Caco-2 (cell line): ENCODE measurements at regions not wholly inside any gene's neighbourhood (a gene's known extent, or its start where the extent isn't known, plus 50 kb on each side); places are given as distances from the start of the nearest gene placed in this dataset.

Source experiments
- BruUV-seq: library from RNA; stranded (reverse); fragments of 400-500 nt; replicated peaks from 2 replicates; lab custom pipeline; 2021; lab: Mats Ljungman, UMichigan
- CTCF ChIA-PET: fragments of 300-600 bp; sonication (Branson Sonifier 250); formaldehyde crosslinking; loops from one replicate; lab custom pipeline; 2022; ENCODE audit warnings: antibody characterized with exemption; lab: Charles Lee
- POLR2A ChIA-PET: fragments of 300-600 bp; sonication (Branson Sonifier 250); formaldehyde crosslinking; loops from one replicate; lab custom pipeline; 2022; ENCODE audit warnings: antibody characterized with exemption; lab: Charles Lee
- DNase-seq, 2 experiments: peaks; one replicate each; pipeline versions ENCODE4 v3.0.0 to v3.0.0-alpha.2; 2020 to 2022
- H3K27me3 ChIP-seq: replicated peaks from 2 replicates; pipeline ENCODE4 v1.6.0; 2011; ENCODE audit warnings: low read length; ENCODE audit not compliant: control insufficient read depth, insufficient read depth
- H3K36me3 ChIP-seq: 2 replicates; pipeline ENCODE4 v1.5.1; 2011; ENCODE audit warnings: low read length; ENCODE audit not compliant: control insufficient read depth, insufficient read depth
- H3K4me1 ChIP-seq: fragments of 250-450 bp; sonication (Bioruptor Pico); 2 replicates; pipeline ENCODE4 v1.5.1; 2020; ENCODE audit warnings: mild to moderate bottlenecking
- H3K4me3 ChIP-seq: 2 replicates; pipeline ENCODE4 v1.5.1; 2011; ENCODE audit warnings: low read depth, mild to moderate bottlenecking, control low read depth, low read length
- H3K9me3 ChIP-seq: fragments of 250-450 bp; sonication (Bioruptor Pico); 2 replicates; pipeline ENCODE4 v1.5.1; 2020; ENCODE audit warnings: mild to moderate bottlenecking, moderate library complexity
- H3K27ac Mint-ChIP-seq: one replicate; pipeline ENCODE4 v1.8.0; 2022; ENCODE audit warnings: mixed read lengths; ENCODE audit not compliant: unreplicated experiment
- H3K27me3 Mint-ChIP-seq: one replicate; pipeline ENCODE4 v1.8.0; 2022; ENCODE audit warnings: mixed read lengths; ENCODE audit not compliant: insufficient read depth, unreplicated experiment
- H3K36me3 Mint-ChIP-seq: one replicate; pipeline ENCODE4 v1.8.0; 2022; ENCODE audit warnings: mild to moderate bottlenecking, mixed read lengths; ENCODE audit not compliant: insufficient read depth, unreplicated experiment
- H3K4me1 Mint-ChIP-seq: one replicate; pipeline ENCODE4 v1.8.0; 2022; ENCODE audit warnings: low read depth, mixed read lengths; ENCODE audit not compliant: unreplicated experiment
- H3K4me3 Mint-ChIP-seq: one replicate; pipeline ENCODE4 v1.8.0; 2022; ENCODE audit warnings: mild to moderate bottlenecking, moderate library complexity, mixed read lengths; ENCODE audit not compliant: unreplicated experiment
- H3K9me3 Mint-ChIP-seq: one replicate; pipeline ENCODE4 v1.8.0; 2022; ENCODE audit warnings: mixed read lengths; ENCODE audit not compliant: unreplicated experiment
- intact Hi-C: fragments of 100-400 bp; cut with micrococcal nuclease; formaldehyde crosslinking; loops from one replicate; pipeline ENCODE4 v1.10.0; 2022; ENCODE audit not compliant: unreplicated experiment
- TF ChIP-seq, protein P1 (sequence below), 2 experiments: fragments of 200-600 bp in 1 of 2; IDR thresholded peaks; 1 replicate in 1 of 2; 2 replicates in 1 of 2; pipeline versions ENCODE4 v1.5.1 to v1.8.0; 2011 to 2022; ENCODE audit warnings: antibody characterized with exemption in 1 of 2, control low read depth in 1 of 2, inconsistent platforms in 1 of 2, low read depth in 1 of 2, low read length in 1 of 2, mild to moderate bottlenecking in 1 of 2, moderate library complexity in 1 of 2; ENCODE audit not compliant: insufficient read depth in 1 of 2, severe bottlenecking in 1 of 2, unreplicated experiment in 1 of 2

- Mint-ChIP-seq H3K4me3 (no peak overlapping the region), H3K9me3 (no peaks in the 10 kb centered on the region), H3K27me3 (no peaks in the 10 kb centered on the region), H3K27ac (no peak overlapping the region), H3K36me3 (no peaks in the 10 kb centered on the region), H3K4me1 (peaks cover 6% of the 10 kb centered on the region)
- intact Hi-C loops, result no loop called here
- Histone ChIP-seq H3K4me3 (no peak overlapping the region), H3K27me3 (no peaks in the 10 kb centered on the region; the same call in 1 of the 2 replicates), H3K36me3 (no peaks in the 10 kb centered on the region), H3K4me1 (no peaks in the 10 kb centered on the region), H3K9me3 (no peaks in the 10 kb centered on the region)
- no peak for DNase-seq
- CTCF ChIA-PET, result no interaction called here
- POLR2A ChIA-PET, result no interaction called here
- no TSS peak for BruUV-seq
- TF ChIP-seq, protein P1, sequence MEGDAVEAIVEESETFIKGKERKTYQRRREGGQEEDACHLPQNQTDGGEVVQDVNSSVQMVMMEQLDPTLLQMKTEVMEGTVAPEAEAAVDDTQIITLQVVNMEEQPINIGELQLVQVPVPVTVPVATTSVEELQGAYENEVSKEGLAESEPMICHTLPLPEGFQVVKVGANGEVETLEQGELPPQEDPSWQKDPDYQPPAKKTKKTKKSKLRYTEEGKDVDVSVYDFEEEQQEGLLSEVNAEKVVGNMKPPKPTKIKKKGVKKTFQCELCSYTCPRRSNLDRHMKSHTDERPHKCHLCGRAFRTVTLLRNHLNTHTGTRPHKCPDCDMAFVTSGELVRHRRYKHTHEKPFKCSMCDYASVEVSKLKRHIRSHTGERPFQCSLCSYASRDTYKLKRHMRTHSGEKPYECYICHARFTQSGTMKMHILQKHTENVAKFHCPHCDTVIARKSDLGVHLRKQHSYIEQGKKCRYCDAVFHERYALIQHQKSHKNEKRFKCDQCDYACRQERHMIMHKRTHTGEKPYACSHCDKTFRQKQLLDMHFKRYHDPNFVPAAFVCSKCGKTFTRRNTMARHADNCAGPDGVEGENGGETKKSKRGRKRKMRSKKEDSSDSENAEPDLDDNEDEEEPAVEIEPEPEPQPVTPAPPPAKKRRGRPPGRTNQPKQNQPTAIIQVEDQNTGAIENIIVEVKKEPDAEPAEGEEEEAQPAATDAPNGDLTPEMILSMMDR (IDR thresholded peaks at IDR 0.05; ENCODE audit: insufficient read depth in 1 of 2, low read depth in 1 of 2, low read length in 1 of 2, severe bottlenecking in 1 of 2, unreplicated experiment in 1 of 2), result no peak
Observed at GRCh38 chr2:12314127-12314760, 402.5 kb upstream of the TRIB2 start.

- no peaks in the 10 kb centered on the region for H3K4me1 ChIP-seq
- TF ChIP-seq, protein P1 (IDR thresholded peaks at IDR 0.05; ENCODE audit: insufficient read depth in 1 of 2, low read depth in 1 of 2, low read length in 1 of 2, severe bottlenecking in 1 of 2, unreplicated experiment in 1 of 2), result no peak
- DNase-seq, result no peak
- Mint-ChIP-seq H3K4me3 (no peak overlapping the region), H3K4me1 (peaks cover 6% of the 10 kb centered on the region), H3K27ac (no peak overlapping the region), H3K9me3 (no peaks in the 10 kb centered on the region), H3K36me3 (no peaks in the 10 kb centered on the region), H3K27me3 (no peaks in the 10 kb centered on the region)
- POLR2A ChIA-PET, result no interaction called here
- no peaks in the 10 kb centered on the region for H3K36me3 ChIP-seq
- no peaks in the 10 kb centered on the region for H3K9me3 ChIP-seq
- no peak overlapping the region for H3K4me3 ChIP-seq
- CTCF ChIA-PET, result no interaction called here
- intact Hi-C loops, result no loop called here
- no TSS peak for BruUV-seq
- H3K27me3 ChIP-seq, result no peaks in the 10 kb centered on the region; the same call in 1 of the 2 replicates
Observed at GRCh38 chr2:12315224-12315623, 401.5 kb upstream of the TRIB2 start.

DNA sequence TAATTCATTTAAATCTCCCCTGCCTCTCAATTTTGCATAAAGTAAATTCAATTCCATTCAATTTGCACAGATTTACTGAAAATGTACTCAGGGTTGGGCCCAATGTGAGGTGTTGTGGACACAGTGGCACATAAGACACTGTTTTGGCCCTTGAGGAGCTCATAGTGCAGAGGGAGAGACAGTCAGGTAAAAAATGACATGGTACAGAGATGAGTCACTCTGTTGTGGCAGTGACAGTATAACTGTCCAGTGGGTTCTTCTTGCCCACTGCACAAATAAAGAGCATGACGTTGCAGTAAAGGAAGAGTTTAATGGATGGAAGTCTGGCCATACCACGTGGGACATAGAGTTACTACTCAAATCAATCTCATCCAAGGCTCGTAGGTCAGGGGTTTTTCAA lies 400.3 kb upstream of the TRIB2 start:
- H3K36me3 ChIP-seq, result no peaks in the 10 kb centered on the region
- H3K27me3 ChIP-seq, result no peaks in the 10 kb centered on the region; the same call in 1 of the 2 replicates
- ChIA-PET CTCF (no interaction called here), POLR2A (no interaction called here)
- no peaks in the 10 kb centered on the region for H3K27me3 Mint-ChIP-seq
- no peaks in the 10 kb centered on the region for H3K36me3 Mint-ChIP-seq
- no peaks in the 10 kb centered on the region for H3K9me3 Mint-ChIP-seq
- no peak overlapping the region for H3K27ac Mint-ChIP-seq
- H3K4me1 ChIP-seq, result no peaks in the 10 kb centered on the region
- TF ChIP-seq, protein P1 (IDR thresholded peaks at IDR 0.05; ENCODE audit: insufficient read depth in 1 of 2, low read depth in 1 of 2, low read length in 1 of 2, severe bottlenecking in 1 of 2, unreplicated experiment in 1 of 2), result no peak
- no peak overlapping the region for H3K4me3 Mint-ChIP-seq
- BruUV-seq, result no TSS peak
- intact Hi-C loops, result no loop called here
- no peaks in the 10 kb centered on the region for H3K9me3 ChIP-seq
- no peak overlapping the region for H3K4me3 ChIP-seq
- H3K4me1 Mint-ChIP-seq, result peaks cover 6% of the 10 kb centered on the region
- DNase-seq, result no peak
